ENCODE measurements at regions not wholly inside any gene's neighbourhood (a gene's known extent, or its start where the extent isn't known, plus 50 kb on each side); places are given as distances from the start of the nearest gene placed in this dataset.

DNA sequence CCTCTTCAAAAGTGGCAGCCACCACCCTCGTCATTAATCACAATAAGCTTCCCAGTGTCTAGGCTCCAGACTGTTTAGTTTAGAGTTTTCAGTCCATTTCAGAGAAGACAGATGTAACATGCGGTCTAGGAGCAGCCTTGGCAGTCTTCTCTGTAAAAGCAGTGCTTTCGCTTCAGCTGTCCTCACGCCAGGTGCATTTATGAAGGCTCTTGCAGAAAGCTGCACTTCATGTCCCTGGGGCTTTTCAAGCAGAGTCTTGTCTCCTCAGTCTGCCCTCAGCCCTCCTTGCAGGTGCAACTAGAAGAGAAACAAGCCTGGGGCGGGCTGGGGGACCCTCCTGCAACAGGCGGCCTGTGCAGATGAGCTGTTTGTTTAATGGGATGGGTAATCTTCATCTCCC is 281.9 kb downstream of the DRD1 start:
- no peak for DNase-seq

DNA sequence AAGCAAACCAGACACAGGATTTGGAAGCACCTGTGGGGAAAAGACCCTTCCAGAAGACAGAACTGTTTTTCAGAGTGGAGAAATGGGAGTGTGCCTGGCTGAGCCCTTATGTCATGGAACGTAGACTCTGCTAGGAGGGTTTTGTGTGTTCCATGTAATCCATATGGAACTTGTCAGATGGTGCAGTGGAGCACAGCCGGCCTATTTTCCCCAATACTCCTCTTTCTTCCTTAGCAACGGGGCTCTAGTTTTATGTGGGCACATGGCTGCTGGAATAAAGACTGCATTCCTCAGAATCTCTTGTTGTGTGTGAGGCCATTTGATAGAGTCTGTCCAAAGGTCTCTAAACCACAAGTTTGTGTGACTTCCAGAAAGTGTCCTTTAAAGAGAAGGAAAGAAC is 284.0 kb downstream of the DRD1 start:
- no peak for DNase-seq

DNA sequence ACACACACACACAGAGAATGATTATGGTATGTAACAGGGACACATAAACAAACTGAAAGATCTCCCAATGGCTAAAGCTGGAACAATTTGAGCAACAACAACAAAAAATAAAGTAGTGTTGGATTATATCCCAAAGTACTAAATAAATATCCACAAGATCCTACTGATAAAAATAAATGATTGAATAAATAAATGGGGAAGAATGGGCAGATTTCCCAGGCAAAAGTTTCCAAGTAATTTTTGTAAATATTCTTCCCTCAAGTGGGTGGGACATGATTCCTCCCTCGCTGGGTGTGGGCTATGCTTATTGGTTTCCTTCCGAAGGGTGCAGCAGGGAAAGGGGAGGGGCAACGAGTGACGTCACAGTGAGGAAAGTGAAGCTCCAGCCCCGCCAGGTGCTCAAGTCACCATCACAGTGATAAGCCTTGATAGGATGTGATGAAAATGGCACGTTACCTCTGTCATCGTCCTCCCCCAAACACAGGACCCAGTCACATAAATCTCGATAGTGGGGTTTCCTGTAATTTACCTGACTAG is 295.3 kb downstream of the DRD1 start:
- DNase-seq = no peak

DNA sequence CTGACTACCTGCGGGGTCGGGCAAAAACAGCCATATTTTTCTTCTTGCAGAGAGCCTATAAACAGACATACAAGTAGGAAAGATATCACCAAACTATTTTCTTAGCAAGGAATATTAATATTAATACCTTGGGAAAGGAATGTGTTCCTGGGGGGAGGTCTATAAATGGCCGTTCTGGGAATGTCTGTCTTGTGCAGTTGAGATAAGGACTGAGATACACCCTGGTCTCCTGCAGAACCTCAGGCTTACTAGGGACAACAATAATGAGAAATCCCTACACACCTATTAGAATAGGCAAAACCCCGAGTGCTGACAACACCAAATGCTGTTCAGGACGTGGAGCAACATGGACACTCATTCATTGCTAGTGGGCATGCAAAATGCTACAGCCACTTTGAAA is 297.2 kb downstream of the DRD1 start:
- DNase-seq = no peak

DNA sequence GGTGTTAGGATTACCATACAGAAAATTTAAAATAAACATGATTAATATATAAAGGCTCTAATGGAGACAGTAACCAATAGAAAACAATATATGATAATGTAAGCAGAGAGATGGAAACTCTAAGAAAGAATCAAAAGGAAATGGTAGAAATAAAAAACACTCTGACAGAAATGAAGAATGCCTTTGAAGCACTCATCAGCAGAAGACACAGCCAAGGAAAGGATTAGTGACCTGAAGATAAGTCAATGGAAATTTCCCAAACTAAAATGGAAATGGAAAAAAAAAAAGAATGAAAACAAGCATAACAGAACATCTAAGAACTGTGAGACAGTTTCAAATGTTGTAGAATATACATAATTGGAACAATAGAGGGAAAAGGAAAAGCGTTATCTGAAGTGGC is 302.6 kb downstream of the DRD1 start:
- DNase-seq = no peak

DNA sequence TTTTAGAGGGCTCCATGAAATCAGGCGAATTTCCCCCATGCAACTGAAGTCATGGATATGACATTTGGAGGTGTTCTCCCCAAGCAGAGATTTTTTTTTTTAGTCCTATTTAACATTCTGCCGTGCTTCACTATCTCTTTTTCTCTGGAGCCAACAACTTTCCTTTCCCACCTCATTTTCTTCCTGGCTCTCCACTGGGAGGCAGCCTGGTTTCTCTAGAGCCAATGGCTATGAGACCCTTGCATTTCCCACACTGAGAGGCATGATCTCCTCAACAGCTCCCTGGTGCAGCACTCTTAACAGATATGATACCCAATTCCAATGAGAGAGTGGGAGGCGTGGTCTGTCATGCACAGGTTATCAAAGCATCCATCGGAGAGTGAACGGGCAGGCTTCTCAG is 310.8 kb downstream of the DRD1 start:
- no peak for DNase-seq

DNA sequence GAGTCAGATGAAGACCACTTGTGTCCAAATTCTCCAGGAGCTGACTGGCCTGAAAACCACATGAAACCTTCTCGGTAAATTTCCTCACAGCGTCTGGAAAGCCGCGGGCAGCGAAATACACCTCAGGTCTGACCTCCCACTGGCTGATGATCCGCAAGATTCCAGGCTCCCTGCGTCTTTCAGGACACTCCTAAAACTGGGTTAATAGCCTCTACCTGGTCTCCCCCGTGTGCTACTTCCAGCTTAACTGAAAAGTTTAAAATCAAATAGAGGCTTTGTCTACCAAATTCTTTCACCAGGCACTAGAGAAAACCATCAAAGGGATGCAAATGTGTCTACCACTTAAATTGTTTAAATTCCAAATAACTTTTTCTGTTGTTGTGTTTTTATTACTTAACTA is 312.6 kb downstream of the DRD1 start:
- no peak for DNase-seq

DNA sequence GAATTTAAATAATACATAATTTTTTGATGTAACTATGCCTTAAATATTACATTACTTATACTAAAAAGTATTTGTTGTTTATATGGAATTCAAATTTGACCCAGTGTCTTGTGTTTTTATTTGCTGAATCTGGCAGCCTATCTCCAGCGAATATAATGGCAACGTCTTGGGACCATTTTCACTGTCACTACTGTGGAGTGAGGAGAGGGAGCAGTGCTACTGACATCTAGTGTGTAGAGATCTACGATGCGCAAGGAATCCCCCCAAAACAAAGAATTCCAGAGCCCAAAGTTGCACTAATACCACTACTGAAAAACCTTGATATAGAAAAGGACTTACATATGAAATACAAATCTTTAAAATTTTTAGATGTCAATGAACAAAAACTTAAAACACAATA is 314.4 kb downstream of the DRD1 start:
- DNase-seq = no peak

DNA sequence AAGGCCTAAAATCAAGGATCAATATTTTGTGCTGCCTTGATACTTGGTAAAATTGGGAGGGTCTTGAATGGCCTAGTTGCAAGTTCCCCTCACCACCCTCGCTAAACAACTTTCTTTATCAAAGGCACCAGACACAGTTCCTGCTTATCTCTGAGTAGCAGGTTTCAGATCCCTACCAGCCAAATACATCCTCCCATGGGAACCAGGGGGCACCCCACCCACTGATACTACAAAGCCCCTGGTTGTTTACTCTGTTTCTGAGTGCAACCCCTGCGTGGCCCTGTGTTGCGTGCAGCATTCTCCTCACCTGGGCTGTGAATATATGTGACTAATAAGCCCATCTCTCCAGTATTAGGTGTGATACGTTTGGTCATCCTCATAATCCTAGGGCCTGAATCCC is 314.9 kb downstream of the DRD1 start:
- DNase-seq = no peak

DNA sequence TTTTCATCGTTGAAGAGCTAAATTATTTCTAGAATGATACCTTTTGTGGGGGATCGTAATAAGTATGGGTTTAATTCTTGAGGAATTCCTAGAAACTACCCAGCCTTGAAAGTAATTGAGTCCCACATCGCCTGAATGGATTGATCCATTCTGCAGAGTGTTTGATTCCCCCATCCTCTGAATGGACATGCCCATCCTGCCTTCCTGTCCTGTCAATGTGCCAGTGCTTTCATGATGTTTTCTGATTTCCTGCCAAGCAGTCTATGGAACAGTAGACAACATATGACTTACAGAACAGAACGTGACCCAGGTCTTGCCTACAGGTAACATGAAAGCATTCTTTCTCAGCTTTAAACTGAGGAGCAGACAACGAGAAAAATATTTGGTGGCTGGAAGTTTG is 319.2 kb downstream of the DRD1 start:
- DNase-seq = no peak

DNA sequence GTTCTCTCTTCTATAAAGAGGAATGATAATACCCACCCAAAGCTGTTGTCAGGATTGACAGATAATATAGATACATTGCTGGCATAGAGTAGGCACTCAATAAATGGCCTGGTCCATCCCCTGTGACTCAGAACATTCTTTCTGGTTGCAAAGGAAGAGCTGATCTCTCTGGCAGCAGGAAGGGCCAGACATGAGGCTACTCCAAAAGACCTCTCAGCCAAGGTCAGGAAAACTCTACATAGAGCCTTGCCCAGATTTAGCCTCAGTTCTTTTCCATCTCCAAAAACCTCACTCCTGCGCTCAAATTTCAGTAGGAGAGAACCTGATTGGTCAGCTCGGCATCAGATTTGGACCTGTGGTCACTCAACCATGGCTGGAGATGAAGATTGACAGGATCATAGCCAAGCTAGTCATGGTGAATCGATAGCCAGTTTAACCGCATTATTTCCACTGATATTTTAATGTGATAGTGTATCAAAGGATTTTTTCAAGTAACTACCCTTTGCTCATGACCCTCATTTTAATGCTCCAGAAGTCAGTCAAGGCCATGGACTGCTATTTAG is 319.6 kb downstream of the DRD1 start:
- no peak for DNase-seq

DNA sequence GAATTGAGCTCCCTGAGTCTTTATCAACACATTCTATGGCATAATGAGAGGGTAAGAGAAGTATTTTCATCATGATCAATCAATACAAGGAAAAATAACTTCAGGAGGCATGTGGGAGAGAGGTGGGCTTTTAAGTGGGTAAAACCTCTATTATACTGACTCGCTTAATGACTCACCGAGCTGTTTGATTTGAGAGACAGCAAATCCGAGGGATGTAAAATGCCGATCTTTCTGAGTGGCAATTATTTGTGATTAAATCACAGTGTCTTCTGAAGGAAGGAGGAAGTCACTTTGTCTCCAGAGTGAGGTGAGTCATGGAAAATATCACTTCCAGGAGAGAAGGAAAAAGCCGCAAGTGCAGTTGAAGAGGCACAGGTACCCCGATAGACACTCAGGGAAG is 320.4 kb downstream of the DRD1 start:
- DNase-seq = no peak

DNA sequence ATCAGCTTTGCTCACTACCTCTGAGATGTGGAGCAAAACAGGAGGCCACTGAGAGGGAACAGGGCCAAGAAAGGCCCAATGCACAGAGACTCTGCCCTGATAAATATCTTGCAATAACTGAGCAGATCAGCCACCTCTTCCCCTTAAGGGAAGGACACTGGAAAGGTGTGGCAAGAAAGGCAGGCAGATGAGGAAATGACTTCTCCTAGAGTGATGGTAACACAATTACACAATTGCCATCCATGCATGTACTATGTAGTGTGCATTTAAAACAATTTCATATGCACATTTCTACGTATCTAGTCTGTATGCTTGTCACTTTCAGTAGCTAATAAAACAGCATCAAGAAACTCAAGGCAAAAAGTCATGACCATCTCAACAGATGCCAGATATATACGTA is 322.5 kb downstream of the DRD1 start:
- no peak for DNase-seq

DNA sequence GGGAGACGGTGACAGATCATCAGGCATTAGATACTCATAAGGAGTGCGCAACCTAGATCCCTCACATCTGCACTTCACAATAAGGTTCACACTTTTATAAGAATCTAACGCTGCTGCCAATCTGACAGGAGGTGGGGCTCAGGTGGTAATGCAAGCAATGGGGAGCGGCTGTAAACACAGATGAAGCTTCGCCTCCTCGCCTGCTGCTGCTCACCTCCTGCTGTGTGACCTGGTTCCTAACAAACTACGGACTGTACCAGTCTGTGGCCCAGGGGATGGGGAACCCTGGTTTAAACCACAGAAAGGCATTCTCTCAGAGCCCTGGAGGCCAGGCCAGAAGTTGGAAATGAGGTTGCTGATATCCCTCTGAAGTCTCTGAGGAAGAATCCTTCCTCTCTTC is 323.6 kb downstream of the DRD1 start:
- no peak for DNase-seq

DNA sequence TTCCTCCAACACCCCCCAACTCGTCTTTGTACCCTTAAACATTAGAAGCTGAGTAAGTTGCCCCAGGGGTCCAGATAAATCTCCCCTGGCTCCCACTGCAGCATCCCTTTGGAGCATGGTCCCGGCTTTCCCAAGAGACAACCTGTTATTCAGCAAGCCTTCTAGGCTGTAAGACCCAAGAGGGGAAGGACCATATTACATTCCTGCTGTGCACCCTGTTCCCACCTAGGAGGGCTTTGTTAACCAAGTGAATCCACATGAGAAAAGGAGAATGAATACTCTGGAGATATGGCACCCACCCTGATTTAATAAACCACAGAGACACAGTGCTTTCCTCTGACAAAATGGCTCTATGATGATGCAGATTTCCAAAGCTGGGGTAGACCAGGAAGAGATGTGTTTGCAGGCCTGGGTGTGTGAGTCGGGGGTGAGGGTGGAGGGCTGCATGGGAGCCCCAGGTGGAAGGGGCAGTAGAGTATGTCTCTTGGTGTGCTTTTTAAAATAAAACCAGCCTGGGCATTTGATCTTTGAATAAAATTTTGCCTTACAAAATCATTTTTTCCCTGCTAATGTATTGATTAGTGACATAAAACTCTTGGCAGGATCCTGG is 325.2 kb downstream of the DRD1 start:
- DNase-seq = no peak

DNA sequence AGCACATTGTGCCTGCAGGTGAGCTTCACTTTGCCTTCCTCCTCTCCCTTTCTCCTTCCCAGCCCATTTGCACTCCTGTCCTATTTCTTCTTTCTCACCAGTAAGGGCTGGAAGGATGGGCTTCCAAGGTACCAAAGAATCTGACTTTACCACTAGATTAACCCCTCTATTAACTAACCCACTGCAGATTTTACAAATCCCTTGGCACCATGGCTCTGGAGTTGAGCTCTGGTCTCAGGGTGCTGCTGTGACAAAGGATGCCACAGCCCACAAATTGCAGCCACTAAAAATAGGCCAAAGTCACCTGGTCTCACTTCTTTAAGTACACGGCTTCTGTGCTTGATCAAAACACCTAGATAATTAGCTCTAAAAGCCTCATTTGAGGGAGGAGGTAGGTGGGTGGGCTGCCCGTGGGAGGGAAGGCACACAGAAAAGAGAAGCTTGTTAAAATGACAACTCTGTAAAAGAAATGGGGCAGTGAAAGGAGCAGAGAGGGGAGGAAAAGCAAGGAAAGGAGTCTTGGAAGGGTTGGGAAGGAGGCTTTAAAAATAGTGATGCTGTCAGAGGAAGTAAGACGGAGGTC is 327.4 kb downstream of the DRD1 start:
- DNase-seq = no peak

DNA sequence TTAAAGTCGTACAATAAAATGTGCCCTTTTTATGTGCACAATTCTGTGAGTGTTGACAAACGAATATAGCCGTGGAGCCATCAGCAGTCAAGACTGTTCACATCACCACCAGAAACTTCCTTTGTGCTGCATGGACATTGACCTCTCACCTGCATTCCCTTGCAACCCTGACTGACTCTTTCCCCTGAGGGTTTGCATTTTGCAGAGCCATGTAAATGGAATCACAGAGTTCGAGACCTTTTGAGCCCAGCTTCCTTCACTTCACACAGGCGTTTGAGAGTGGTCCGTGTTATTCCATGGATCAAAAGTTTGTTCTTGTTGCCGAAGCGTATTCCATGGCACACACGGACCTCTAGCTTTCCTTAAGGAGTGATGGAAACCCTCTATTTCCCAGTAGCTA is 328.2 kb downstream of the DRD1 start:
- DNase-seq = no peak

DNA sequence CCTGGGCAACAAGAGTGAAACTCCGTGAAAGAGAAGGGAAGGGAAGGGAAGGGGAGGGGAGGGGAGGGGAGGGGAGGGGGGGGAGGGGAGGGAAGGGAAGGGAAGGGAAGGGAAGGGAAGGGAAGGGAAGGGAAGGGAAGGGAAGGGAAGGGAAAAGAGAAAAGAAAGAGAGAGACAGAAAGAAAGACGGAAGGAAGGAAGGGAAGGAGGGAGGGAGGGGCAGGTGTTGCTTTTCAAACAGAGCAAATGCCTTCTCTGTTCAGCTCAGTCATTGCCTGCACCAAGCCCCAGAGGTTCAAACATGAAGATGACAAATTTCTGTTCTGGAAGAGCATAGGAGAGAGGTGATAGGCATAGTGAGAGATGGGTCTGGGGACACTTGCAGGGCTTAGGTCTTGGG is 330.0 kb downstream of the DRD1 start:
- no peak for DNase-seq

DNA sequence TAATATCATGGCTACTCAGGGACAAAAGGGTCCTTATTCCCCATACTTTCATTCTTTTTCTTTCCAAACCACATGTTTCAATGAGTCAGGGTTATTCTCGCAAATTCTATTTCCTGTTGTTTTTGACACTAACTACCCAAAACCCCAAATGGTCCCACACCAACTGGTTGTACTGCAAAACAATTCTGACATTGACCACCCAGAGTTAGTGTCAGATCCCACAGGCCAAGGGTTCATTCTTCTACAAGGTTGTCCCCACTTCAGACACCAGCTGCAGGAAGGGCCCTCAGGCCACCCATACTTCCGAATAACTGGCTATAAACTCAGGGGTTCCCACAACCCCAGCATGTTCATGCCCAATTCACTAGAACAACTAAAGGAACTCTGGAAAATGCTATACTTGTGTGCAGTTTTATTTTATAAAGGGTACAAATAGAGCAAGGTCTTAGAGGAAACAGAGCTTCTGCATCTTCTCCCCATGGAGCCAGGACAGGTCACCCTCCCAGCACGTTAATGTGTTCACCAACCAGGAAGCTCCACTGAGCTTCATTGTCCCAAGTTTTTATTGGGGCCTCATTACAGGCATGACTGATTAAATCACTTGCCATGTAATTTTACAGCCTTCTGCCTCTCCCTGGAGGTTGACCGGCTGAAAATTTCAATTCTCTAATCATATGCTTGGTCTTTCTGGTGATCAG is 334.8 kb downstream of the DRD1 start:
- DNase-seq = no peak

DNA sequence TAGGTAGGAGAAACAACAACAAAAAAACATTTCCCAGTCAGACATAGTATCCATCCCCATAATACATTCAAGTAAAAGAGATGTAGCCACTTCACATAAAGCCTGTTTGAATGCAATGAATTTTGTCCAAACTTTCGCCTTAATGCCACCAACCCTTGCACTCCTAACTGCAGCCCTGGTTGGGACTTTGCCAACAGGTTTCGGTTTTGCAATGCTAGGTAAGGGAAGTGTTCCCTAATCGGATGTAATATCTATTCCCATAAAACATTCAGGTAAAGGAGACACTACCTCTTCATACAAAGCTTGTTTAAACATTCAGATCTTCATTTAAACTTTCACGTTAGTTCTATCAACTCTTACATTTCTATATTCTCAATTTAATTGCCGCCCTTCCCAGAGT is 336.1 kb downstream of the DRD1 start:
- no peak for DNase-seq

DNA sequence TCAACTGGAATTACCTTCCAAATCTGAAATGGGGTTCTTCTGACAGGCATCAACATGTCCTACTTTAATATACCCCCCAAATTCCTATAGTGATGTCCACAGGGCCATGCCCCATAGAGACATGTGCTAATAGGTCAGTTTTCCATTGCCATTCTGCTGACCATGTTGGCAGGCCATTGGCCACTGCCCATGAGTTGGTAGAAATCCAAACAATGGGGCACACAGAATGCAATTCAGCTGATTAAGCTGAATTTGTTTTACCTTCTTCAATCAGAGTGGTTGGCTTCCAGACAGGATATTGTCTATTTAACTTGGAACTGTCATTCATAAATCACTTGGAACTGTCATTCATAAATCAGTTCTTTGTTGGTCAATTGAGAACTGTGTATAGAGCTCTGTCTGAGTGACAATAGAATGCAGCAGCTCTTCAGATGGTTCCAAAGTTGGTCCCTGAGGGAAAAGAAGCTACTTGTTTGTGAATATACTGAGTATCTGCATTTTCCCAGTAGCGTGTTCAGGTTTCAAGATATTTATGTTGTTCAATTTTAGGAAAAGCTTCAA is 336.9 kb downstream of the DRD1 start:
- no peak for DNase-seq

DNA sequence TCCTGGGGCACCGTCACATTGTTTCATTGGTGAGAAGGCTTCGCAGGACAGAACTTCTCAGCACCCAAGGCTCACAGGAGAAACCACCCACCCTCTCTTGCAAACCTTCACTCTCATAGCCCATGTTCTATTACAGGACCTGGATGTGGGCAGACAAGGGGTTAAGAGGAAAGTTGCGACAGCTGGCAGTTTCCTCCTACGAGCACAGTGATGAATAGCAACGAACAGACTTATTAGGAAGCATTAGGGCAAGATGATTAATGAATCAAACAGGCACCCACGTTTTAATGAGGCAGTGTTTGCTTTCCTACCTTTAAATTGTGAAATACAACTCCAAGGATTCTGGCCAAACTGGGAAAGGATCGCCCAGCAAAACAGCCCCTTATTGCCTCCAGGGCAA is 339.3 kb downstream of the DRD1 start:
- DNase-seq = no peak

DNA sequence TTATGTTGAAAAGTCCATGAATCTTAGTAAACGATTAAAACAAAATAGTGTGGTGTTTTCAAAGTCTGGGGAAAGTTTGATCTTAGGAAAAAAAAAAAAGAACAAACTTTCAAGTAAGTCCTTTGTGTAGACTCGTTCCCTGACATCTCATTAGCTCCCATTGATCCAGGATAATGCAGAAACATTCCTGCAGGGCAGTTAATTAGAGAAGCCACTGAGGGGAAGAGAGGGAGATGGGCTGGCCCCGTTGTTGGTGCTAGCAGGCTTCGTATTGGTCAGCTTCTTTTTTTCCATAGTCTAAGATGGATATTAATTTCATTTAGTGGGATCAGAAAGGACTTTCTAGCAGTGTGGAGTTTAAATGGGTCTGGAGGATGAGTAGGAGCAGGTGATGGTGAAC is 340.2 kb downstream of the DRD1 start:
- DNase-seq = no peak

DNA sequence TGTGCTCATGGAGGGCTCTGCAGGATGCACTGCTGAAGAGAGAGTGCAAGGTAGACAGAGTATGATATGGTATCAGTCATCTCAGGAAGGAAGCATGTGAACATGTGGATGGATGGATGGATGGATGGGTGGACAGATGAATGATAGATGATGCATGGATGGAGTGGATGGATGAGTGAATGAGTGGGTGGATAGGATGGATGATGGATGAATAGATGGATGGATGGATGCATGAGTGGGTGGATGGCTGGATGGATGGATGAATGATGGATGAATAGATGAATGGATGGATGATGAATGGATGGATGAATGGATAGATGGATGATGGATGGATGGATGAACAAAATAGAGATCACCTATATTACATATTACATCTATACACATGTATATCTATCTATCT is 341.3 kb downstream of the DRD1 start:
- no peak for DNase-seq

All from Kasumi-1 (cell line).